Lower leg skin (tissue), 3 donors: ENCODE measurements at regions not wholly inside any gene's neighbourhood (a gene's known extent, or its start where the extent isn't known, plus 50 kb on each side); places are given as distances from the start of the nearest gene placed in this dataset.

Source experiments
- CTCF ChIP-seq, 3 donors: fragments of 450-650 bp; IDR thresholded peaks; one replicate each; pipeline ENCODE4 v1.5.1; 2016; ENCODE audit warnings: antibody characterized with exemption in 3 of 3, mild to moderate bottlenecking in 3 of 3, moderate library complexity in 2 of 3
- POLR2A ChIP-seq, 2 donors: fragments of 450-650 bp; IDR thresholded peaks; one replicate each; pipeline ENCODE4 v1.6.1; 2016 to 2017; ENCODE audit warnings: antibody characterized with exemption in 2 of 2, mild to moderate bottlenecking in 1 of 2, moderate library complexity in 1 of 2

DNA sequence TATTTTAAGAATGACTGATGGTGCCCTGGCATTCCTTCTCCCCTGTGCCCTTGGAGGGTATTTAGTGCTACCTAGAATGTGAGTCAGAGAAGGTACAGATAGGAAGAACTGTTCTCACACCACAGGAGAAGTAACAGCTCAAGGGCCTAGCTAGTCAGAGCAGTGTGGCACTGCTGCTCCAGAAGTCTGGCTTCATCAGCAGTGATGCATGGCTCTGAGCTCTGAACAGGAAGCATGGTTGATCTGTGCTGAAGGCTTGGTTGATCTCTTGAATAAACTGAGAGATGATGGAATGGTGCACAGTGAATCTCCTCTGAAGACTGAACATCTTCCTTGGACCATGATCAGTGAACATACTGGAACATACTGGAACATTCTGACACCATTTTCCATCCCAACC, 425.3 kb upstream of the SLC35B3 start:
- TF ChIP-seq CTCF (IDR thresholded peaks at IDR 0.05) (no peak), POLR2A (IDR thresholded peaks at IDR 0.05) (no peak)
